SW 1271 (cell line): ENCODE measurements at regions not wholly inside any gene's neighbourhood (a gene's known extent, or its start where the extent isn't known, plus 50 kb on each side); places are given as distances from the start of the nearest gene placed in this dataset.

ENCODE experiments used
- DNase-seq, 2 experiments: peaks; one replicate each; lab custom pipeline; 2025; lab: John Stamatoyannopoulos, UW

DNA sequence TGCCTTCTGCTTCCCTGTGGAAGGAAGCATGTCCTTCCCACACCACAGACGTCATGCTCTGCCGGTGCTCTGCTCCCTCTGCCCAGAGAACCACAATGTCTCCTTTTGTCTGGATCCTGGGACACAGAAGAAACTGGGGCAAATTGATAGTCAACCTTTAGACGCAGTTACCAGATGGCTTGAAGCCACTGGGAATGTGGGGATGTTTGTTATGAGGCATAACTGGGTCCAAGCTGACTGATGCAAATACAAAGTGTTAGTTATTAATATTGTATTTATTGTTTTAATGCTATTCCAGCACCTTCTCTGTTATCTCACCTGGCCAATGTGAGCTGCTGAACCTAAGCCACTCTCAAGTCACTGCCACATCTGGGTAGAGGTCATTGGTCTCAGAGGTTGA lies 322.2 kb downstream of the SHANK2 start:
- DNase-seq: no peak

GRCh38 chr11:70931430-70931829 lies 320.9 kb downstream of the SHANK2 start:
- no peak for DNase-seq

- DNase-seq: no peak
Observed at GRCh38 chr11:70933981-70934583, 318.3 kb downstream of the SHANK2 start.

DNA sequence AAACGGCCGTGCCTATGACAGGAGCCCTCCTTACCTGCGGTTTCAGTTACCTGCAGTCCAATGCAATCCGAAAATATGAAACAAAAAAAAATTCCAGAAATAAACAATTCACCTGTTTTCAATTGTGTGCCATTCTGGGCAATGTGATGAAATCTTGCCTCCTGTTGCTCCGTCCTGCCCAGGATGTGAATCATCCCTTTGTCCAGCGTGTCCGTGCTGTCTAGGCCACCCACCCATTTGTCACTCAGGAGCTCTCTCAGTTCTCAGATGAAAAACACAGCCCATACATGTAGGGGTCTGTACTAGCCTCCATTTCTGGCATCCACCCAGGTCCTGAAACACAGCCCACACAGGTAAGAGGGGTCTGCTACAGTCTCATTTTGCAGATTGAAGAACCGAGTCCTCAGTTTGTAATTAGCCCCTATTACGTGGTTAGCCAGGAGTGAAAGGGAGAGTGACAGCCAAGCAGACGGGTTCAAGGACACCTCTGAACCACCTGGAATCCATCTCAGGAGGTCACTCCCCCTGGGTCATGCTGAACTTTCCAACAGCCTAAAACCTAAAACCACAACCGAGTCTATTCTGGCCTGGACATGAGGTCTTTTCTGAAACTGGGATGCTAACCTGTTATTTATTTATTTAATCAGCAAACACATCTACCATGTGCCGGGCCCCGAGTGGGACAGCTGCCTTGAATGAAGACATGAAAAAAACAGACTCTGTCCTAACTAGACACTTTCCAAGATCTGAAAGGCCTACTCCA lies 317.2 kb downstream of the SHANK2 start:
- DNase-seq: peak in 1 of 2 experiments; percentile 25

DNA sequence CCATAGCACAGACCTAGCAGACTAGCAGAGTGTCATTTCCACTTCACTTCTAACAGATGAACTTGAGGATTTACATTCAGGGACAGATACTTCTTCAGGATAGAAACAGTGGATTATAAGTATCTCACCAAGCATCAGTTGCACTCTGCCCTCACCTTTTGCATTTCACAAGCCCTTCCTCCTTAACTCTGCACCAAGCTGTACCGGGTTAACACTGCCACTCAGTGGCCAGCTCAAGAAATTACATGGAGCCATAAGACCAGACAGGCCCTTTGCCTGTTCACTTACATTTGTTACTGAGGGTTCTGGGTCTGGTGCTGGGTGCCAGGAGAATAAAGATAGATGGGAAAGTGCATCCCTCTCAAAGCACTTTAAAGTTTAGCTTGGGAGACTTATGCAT lies 309.8 kb downstream of the SHANK2 start:
- DNase-seq: peak in 1 of 2 experiments; percentile 15

- DNase-seq: no peak
Observed at GRCh38 chr11:70944141-70944540, 308.2 kb downstream of the SHANK2 start.

DNA sequence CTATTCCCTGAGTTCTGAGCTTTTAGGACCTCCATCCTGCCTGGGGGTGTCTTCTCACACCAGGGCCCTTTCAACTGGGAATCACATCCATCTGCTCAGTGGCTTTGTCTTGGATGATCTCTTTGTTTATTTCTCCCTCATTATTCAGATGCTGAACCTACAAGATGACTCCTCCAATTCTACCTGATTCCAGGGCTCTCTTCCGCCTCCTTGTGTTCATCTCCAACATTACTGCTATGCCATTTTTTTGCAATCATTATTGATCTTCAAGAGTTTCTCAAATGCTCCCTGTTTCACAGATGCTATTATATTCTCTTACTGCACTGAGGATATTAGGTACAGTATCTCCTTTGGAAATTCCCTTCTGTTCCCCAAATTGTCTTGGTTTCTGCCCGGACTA lies 307.7 kb downstream of the SHANK2 start:
- no peak for DNase-seq

DNA sequence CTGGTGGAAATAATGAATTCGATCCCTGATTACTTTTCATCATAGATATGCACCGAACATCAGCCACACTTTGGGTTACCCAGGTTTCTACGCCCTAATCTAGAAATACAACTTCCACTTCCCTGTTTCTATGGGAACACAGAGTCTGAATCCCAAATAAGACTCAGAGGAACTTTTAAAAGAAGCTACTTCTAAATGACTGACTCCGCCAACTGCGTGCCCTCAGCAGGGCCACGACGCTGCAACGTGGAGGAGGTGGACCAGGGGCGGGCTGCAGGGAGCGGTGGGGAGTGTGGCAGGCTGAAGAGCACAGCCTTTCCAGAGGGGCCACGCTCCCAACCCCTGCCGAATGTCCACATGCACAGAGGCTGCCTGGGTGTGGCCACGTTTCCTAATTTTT lies 304.0 kb downstream of the SHANK2 start:
- no peak for DNase-seq

GRCh38 chr11:70948855-70949531 lies 303.4 kb downstream of the SHANK2 start:
- no peak for DNase-seq

GRCh38 chr11:70951139-70951804 lies 301.1 kb downstream of the SHANK2 start:
- no peak for DNase-seq

DNA sequence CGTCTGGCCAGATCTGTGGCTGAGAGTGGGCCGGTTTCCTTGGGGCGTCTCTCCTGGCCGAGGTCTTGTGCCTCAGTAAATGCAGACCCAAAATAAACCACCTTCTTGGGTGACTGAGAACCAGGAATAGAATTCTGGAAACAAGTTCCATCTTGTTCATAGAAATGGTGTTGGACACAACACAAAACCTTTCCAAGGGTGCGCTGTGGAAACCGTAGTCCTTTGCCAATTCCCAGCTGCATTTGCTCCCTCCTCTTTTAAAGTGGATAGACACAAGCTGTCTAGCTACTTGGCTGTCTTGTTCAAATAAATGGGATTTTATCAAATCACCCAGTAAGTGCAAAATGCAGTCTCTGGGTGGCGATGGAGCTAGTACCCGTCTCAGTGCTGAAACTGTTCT lies 300.2 kb downstream of the SHANK2 start:
- DNase-seq: no peak

GRCh38 chr11:70953720-70954119 lies 298.7 kb downstream of the SHANK2 start:
- no peak for DNase-seq

GRCh38 chr11:70954471-70954870 lies 297.9 kb downstream of the SHANK2 start:
- no peak for DNase-seq
